ENCODE measurements at regions not wholly inside any gene's neighbourhood (a gene's known extent, or its start where the extent isn't known, plus 50 kb on each side); places are given as distances from the start of the nearest gene placed in this dataset.

GRCh38 chr3:170642882-170643601 lies 57.2 kb upstream of the SLC7A14 start:
- H2BK15ac ChIP-seq (ENCODE audit: low read length): no peak overlapping the region
- no peak for FAIRE-seq
- H3K23me2 ChIP-seq (ENCODE audit: low read depth, low read length): no peaks in the 10 kb centered on the region; the same call in 1 of the 2 replicates
- H3K36me3 ChIP-seq (ENCODE audit: control insufficient read depth in 2 of 4, insufficient read depth in 4 of 4, low read length in 3 of 4): no peaks in the 10 kb centered on the region; a peak in 1 of 8 replicates
- H2BK20ac ChIP-seq (ENCODE audit: low read length): no peak overlapping the region
- no peak overlapping the region for H2AFZ ChIP-seq (ENCODE audit: low read length)
- 81% methylated on average over 3 of the region's 3 CpGs; no CpG with 5 or more reads in 1 of the 2 experiments for WGBS, 2 experiments (ENCODE audit: extremely low coverage in 1 of 2, insufficient coverage in 1 of 2, insufficient read length in 1 of 2, insufficient replicate concordance in 2 of 2, low coverage in 1 of 2, low lambda C conversion rate in 2 of 2, missing lambda C conversion rate in 1 of 2)
- no peak overlapping the region for H2BK5ac ChIP-seq (ENCODE audit: low read depth, low read length)
- CTCF ChIA-PET (ENCODE audit: partially characterized antibody): interaction anchor here (0.9 to 1.2 kb wide), 3 partner anchors 48 to 159 kb away, joined by 3 read pairs; no protein-coding TSS in a partner anchor
- H3K23ac ChIP-seq (ENCODE audit: insufficient read length): no peak overlapping the region
- no peak overlapping the region for H4K8ac ChIP-seq (ENCODE audit: extremely low read depth, insufficient read depth, low read length)
- H3K9ac ChIP-seq (replicated peaks in 1 of 4; ENCODE audit: extremely low read depth in 1 of 4, low read depth in 3 of 4, low read length in 3 of 4): no peak overlapping the region
- H3K79me2 ChIP-seq (ENCODE audit: control insufficient read depth in 1 of 2, insufficient read depth in 2 of 2, low read length in 2 of 2): no peaks in the 10 kb centered on the region
- H3K14ac ChIP-seq (ENCODE audit: insufficient read length): no peak overlapping the region
- H4K20me1 ChIP-seq (replicated peaks in 1 of 2; ENCODE audit: control insufficient read depth in 1 of 2, insufficient read depth in 2 of 2, low read length in 2 of 2): no peaks in the 10 kb centered on the region
- H3K18ac ChIP-seq (ENCODE audit: extremely low read depth, low read length): no peak overlapping the region
- H3K79me1 ChIP-seq (ENCODE audit: low read depth, low read length): no peaks in the 10 kb centered on the region
- H3K4me2 ChIP-seq (ENCODE audit: insufficient read depth in 1 of 2, low read depth in 2 of 2, low read length in 2 of 2): no peak overlapping the region
- H3K4me3 ChIP-seq (ENCODE audit: extremely low read depth in 1 of 4, insufficient read depth in 2 of 4, low read depth in 3 of 4, low read length in 4 of 4): no peak overlapping the region
- no peaks in the 10 kb centered on the region for H3K4me1 ChIP-seq (replicated peaks in 1 of 4; ENCODE audit: control insufficient read depth in 3 of 4, insufficient read depth in 4 of 4, low read length in 3 of 4)
- no peak overlapping the region for H4K91ac ChIP-seq (replicated peaks; ENCODE audit: insufficient read length, low read length)
- DNase-seq (ENCODE audit: low read depth in 1 of 2, low spot score in 2 of 2): no peak
- no peak overlapping the region for H2BK12ac ChIP-seq (ENCODE audit: low read depth, low read length)
- no peak overlapping the region for H3K27ac ChIP-seq (ENCODE audit: low read depth, low read length)
- H2BK120ac ChIP-seq (replicated peaks; ENCODE audit: low read depth, low read length): no peak overlapping the region
- no peak overlapping the region for H2AK5ac ChIP-seq (ENCODE audit: low read depth, low read length)
- POLR2A ChIA-PET (ENCODE audit: partially characterized antibody): no interaction called here
- no peaks in the 10 kb centered on the region for H3K9me3 ChIP-seq (ENCODE audit: insufficient read depth in 2 of 2, low read depth in 1 of 2, low read length in 1 of 2)
- H3K4ac ChIP-seq (replicated peaks; ENCODE audit: insufficient read length, low read depth, low read length): no peak overlapping the region
- no peak overlapping the region for H3K56ac ChIP-seq (replicated peaks; ENCODE audit: insufficient read length, low read depth, low read length)
- no peaks in the 10 kb centered on the region for H3K27me3 ChIP-seq (replicated peaks in 1 of 4; ENCODE audit: control insufficient read depth in 3 of 4, extremely low read depth in 1 of 4, insufficient read depth in 3 of 4, low read length in 3 of 4)
- H4K5ac ChIP-seq (ENCODE audit: insufficient read length, low read depth, low read length): no peak overlapping the region
- TF ChIP-seq TCF12 (IDR thresholded peaks at IDR 0.05; ENCODE audit: low read depth, low read length) (no peak), JUN (IDR thresholded peaks at IDR 0.05; ENCODE audit: low read depth, low read length) (no peak), CBX8 (IDR thresholded peaks at IDR 0.05; ENCODE audit: borderline replicate concordance, low read depth, low read length) (no peak), EGR1 (IDR thresholded peaks at IDR 0.05; ENCODE audit: borderline replicate concordance, low read depth, low read length) (no peak), SAP30 (IDR thresholded peaks at IDR 0.05; ENCODE audit: insufficient read depth, insufficient replicate concordance, low read length) (no peak), SIX5 (IDR thresholded peaks at IDR 0.05; ENCODE audit: low read depth, low read length) (no peak), TAF1 (IDR thresholded peaks at IDR 0.05; ENCODE audit: low read depth, low read length) (no peak), CTBP2 (IDR thresholded peaks at IDR 0.05; ENCODE audit: borderline replicate concordance, insufficient read depth, insufficient read length, low read length) (no peak), USF2 (IDR thresholded peaks at IDR 0.05; ENCODE audit: low read length) (no peak), SUZ12 (IDR thresholded peaks at IDR 0.05; ENCODE audit: low read length) (no peak), KDM4A (IDR thresholded peaks at IDR 0.05; ENCODE audit: low read depth, low read length, severe bottlenecking) (no peak), SP1 (IDR thresholded peaks at IDR 0.05; ENCODE audit: low read depth, low read length) (no peak), RXRA (IDR thresholded peaks at IDR 0.05; ENCODE audit: insufficient read depth, low read depth, low read length) (no peak)
